GM13976 (cell line): ENCODE measurements at regions not wholly inside any gene's neighbourhood (a gene's known extent, or its start where the extent isn't known, plus 50 kb on each side); places are given as distances from the start of the nearest gene placed in this dataset.
"Not testable (repeated sequence)": the region's sequence is repeated elsewhere in the genome, so short reads cannot be mapped to it uniquely, and the experiment has no call there.

Experiments
- DNase-seq: peaks from one replicate; pipeline ENCODE4 v3.0.0; 2012; ENCODE audit warnings: low spot score
- CTCF ChIP-seq: IDR thresholded peaks from 2 replicates; pipeline ENCODE4 v1.5.1; 2012; ENCODE audit warnings: borderline replicate concordance, mild to moderate bottlenecking; ENCODE audit not compliant: insufficient read depth; ENCODE audit errors: extremely low read depth, missing control alignments, control extremely low read depth
- in situ Hi-C: fragments of 300-500 bp; cut with MboI; formaldehyde crosslinking; loops from one replicate; pipeline ENCODE4 v1.12.0; 2022; ENCODE audit warnings: low sequenced_read_pairs, mixed read lengths, inconsistent platforms; ENCODE audit not compliant: unreplicated experiment

DNA sequence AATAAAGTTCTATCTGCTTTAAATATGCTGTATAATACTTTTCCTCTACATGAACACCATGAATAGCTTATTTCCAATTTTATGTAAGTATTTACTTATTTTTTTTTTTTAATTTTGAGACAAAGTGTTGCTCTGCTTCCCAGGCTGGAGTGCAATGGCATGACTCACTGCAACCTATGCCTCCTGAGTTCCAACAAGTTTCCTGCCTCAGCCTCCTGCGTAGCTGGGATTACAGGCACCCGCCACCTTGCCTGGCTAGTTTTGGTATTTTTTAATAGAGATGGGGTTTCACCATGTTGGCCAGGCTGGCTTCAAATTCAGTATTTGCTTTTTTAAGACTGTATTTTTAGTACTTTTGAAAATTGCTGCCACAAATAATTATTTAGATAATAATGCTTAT is 1365.9 kb downstream of the GRIK2 start:
- in situ Hi-C loops = no loop called here

DNA sequence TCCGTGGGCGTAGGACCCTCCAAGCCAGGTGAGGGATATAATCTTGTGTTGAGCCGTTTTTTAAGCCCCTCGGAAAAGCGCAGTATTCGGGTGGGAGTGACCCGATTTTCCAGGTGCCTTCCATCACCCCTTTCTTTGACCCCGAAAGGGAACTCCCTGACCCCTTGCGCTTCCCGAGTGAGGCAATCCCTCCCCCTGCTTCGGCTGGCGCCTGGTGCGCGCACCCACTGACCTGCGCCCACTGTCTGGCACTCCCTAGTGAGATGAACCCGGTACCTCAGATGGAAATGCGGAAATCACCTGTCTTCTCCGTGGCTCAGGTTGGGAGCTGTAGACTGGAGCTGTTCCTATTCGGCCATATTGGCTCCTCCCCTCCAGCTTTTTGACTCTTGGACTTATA is 1365.0 kb downstream of the GRIK2 start:
- in situ Hi-C loops, DNase-seq: not testable (repeated sequence)

More for the DNA sequence above, 1365.9 kb downstream of the GRIK2 start:
- DNase-seq = no peak
- no peak for TF ChIP-seq CTCF

- no peak for DNase-seq
- no peak for TF ChIP-seq CTCF
- in situ Hi-C loops = no loop called here
These were observed 1355.9 kb downstream of the GRIK2 start for GRCh38 chr6:102749210-102749971.

- DNase-seq = no peak
- TF ChIP-seq CTCF = no peak
- in situ Hi-C loops = no loop called here
These were observed 1353.4 kb downstream of the GRIK2 start for GRCh38 chr6:102746941-102747340.

DNA sequence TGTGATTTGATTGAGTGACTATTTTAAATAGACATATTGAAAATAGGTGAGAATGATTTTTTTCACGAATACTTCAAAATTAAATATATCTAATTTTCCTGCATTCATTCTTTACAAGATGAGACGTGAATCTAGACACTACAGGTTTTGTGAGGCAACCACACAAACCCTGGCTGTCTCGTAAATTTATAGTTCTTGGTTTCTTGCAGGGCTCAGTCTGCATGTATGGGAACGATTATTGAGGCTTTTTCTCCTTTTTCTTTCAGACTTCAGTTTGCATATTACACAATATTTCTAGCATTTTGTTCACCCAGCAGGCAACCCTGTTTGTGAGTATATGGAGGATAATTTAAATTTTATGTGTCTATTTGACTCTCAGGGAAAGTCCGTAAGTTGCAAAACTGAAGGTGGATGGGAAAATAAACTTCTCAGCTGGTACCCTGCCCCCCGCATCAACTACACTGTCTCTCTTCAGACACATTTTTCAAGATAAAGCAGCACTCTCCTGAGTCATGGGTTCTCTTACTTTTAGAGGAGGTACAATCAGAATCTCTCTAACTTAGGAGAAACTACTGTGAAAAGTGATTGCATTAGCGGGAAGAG is 1349.3 kb downstream of the GRIK2 start:
- in situ Hi-C loops = no loop called here
- DNase-seq = no peak
- TF ChIP-seq CTCF = no peak

DNA sequence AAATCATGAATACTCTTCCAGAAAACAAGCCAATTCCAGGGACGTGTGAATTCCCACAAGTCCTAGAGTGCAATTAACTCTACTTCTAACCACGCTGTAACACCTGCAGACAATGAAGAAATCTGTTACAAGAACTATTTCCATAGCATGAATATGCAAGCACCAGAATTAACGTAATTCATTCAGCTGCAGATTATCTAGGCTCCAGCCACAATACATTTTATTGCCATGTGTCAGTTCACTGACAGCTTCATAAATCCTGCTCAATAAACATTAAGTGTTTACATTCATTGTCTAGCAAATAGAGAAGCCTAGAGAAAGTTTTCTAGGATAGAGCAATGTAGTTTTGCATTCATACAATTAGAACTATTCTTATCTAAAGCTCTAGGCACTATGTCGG is 1348.5 kb downstream of the GRIK2 start:
- in situ Hi-C loops = no loop called here
- no peak for DNase-seq
- TF ChIP-seq CTCF = no peak

GRCh38 chr6:102736941-102737368 is 1343.4 kb downstream of the GRIK2 start:
- no peak for DNase-seq
- no peak for TF ChIP-seq CTCF
- in situ Hi-C loops = no loop called here
